Tibial artery (tissue), 4 donors: ENCODE measurements at regions not wholly inside any gene's neighbourhood (a gene's known extent, or its start where the extent isn't known, plus 50 kb on each side); places are given as distances from the start of the nearest gene placed in this dataset.
"Not testable (repeated sequence)": the region's sequence is repeated elsewhere in the genome, so short reads cannot be mapped to it uniquely, and the experiment has no call there.

Experiments used
- DNase-seq, 2 donors: peaks; one replicate each; pipeline ENCODE4 v3.0.0-alpha.2; 2019
- H3K27ac ChIP-seq, 2 donors: fragments of 200-600 bp; sonication (generic) in 1 of 2; 1 replicate in 1 of 2; 2 replicates in 1 of 2; pipeline ENCODE4 v1.5.1; 2018 to 2019; ENCODE audit warnings: mild to moderate bottlenecking in 1 of 2
- H3K27me3 ChIP-seq, 2 donors: fragments of 200-600 bp; sonication (generic) in 1 of 2; one replicate each; pipeline versions ENCODE4 v1.5.1 to v1.6.0; 2016 to 2019
- H3K36me3 ChIP-seq, 3 donors: fragments of 200-600 bp; sonication (generic) in 2 of 3; one replicate each; pipeline ENCODE4 v1.5.1; 2016 to 2019; ENCODE audit warnings: mild to moderate bottlenecking in 2 of 3
- H3K4me1 ChIP-seq, 4 donors: fragments of 200-600 bp; sonication (generic) in 2 of 4; 1 replicate in 3 of 4; 2 replicates in 1 of 4; pipeline ENCODE4 v1.5.1; 2016 to 2019
- H3K4me3 ChIP-seq, 2 donors: fragments of 200-600 bp; sonication (generic) in 1 of 2; 1 replicate in 1 of 2; 2 replicates in 1 of 2; pipeline ENCODE4 v1.5.1; 2018 to 2019; ENCODE audit warnings: mild to moderate bottlenecking in 2 of 2
- H3K9me3 ChIP-seq, 3 donors: fragments of 200-600 bp; sonication (generic) in 1 of 3; one replicate each; pipeline ENCODE4 v1.5.1; 2016 to 2019
- CTCF ChIP-seq, 2 experiments: fragments of 200-600 bp in 1 of 2; fragments of 450-650 bp in 1 of 2; IDR thresholded peaks; one replicate each; pipeline ENCODE4 v1.5.1; 2017 to 2019; ENCODE audit warnings: antibody characterized with exemption in 2 of 2, mild to moderate bottlenecking in 1 of 2, moderate library complexity in 1 of 2
- intact Hi-C: fragments of 100-400 bp; cut with DNase I; formaldehyde crosslinking; loops from one replicate; pipeline ENCODE4 v1.15.0; 2023; ENCODE audit warnings: low total_unique reads

- Histone ChIP-seq H3K4me3 (no peak overlapping the region), H3K36me3 (no peaks in the 10 kb centered on the region), H3K9me3 (no peaks in the 10 kb centered on the region), H3K27ac (no peak overlapping the region), H3K4me1 (no peaks in the 10 kb centered on the region), H3K27me3 (no peaks in the 10 kb centered on the region)
- no peak for TF ChIP-seq CTCF (IDR thresholded peaks at IDR 0.05)
- intact Hi-C loops = no loop called here
- no peak for DNase-seq
Measured at GRCh38 chr18:1542230-1542774, 637.6 kb downstream of the ADCYAP1 start.

GRCh38 chr18:1544016-1544415 is 639.3 kb downstream of the ADCYAP1 start:
- Histone ChIP-seq H3K27me3 (no peaks in the 10 kb centered on the region), H3K36me3 (no peaks in the 10 kb centered on the region), H3K27ac (no peak overlapping the region), H3K4me3 (no peak overlapping the region), H3K9me3 (no peaks in the 10 kb centered on the region), H3K4me1 (no peaks in the 10 kb centered on the region)
- intact Hi-C loops = no loop called here
- TF ChIP-seq CTCF (IDR thresholded peaks at IDR 0.05) = no peak
- no peak for DNase-seq

- H3K4me3 ChIP-seq, H3K27me3 ChIP-seq, H3K36me3 ChIP-seq, intact Hi-C loops, DNase-seq, H3K27ac ChIP-seq, H3K4me1 ChIP-seq, H3K9me3 ChIP-seq: not testable (repeated sequence)
Measured at GRCh38 chr18:1557711-1558110, 653.0 kb downstream of the ADCYAP1 start.

GRCh38 chr18:1559563-1559962 is 654.9 kb downstream of the ADCYAP1 start:
- H3K27me3 ChIP-seq = no peaks in the 10 kb centered on the region
- no peak overlapping the region for H3K27ac ChIP-seq
- no peaks in the 10 kb centered on the region for H3K9me3 ChIP-seq
- intact Hi-C loops = no loop called here
- DNase-seq = no peak
- H3K4me1 ChIP-seq = no peaks in the 10 kb centered on the region
- TF ChIP-seq CTCF (IDR thresholded peaks at IDR 0.05) = no peak
- no peaks in the 10 kb centered on the region for H3K36me3 ChIP-seq
- no peak overlapping the region for H3K4me3 ChIP-seq

- no peak overlapping the region for H3K27ac ChIP-seq
- no peaks in the 10 kb centered on the region for H3K36me3 ChIP-seq
- TF ChIP-seq CTCF (IDR thresholded peaks at IDR 0.05) = no peak
- no peaks in the 10 kb centered on the region for H3K4me1 ChIP-seq
- no peaks in the 10 kb centered on the region for H3K27me3 ChIP-seq
- intact Hi-C loops = no loop called here
- no peak for DNase-seq
- H3K4me3 ChIP-seq = no peak overlapping the region
- no peaks in the 10 kb centered on the region for H3K9me3 ChIP-seq
Measured at GRCh38 chr18:1564793-1565192, 660.1 kb downstream of the ADCYAP1 start.

GRCh38 chr18:1571206-1571605 is 666.5 kb downstream of the ADCYAP1 start:
- Histone ChIP-seq H3K36me3 (no peaks in the 10 kb centered on the region), H3K9me3 (no peaks in the 10 kb centered on the region), H3K4me1 (no peaks in the 10 kb centered on the region), H3K27ac (no peak overlapping the region), H3K4me3 (no peak overlapping the region), H3K27me3 (no peaks in the 10 kb centered on the region)
- TF ChIP-seq CTCF (IDR thresholded peaks at IDR 0.05) = no peak
- no peak for DNase-seq
- intact Hi-C loops = no loop called here
